ENCODE measurements at regions not wholly inside any gene's neighbourhood (a gene's known extent, or its start where the extent isn't known, plus 50 kb on each side); places are given as distances from the start of the nearest gene placed in this dataset.

DNA sequence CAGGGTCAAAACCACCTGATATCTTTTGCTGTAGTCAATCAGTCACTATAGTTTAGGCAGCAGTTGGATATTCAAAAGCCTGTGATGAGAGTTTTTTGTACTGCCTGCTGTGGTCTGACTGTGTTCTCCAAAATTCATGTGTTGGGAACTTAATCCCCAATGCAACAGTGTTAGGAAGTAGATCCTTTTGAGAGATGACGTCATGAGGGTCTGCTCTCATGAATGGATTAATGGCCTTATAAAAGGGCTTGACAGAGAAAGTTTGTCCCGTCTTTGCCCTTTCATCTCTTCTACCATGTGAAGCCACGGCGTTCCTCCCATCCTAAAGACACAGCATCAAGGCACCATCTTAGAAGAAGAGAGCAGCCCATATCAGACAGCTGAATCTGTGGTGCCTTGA, 50.8 kb upstream of the PDE3A start:
- no peaks in the 10 kb centered on the region for H3K4me1 ChIP-seq (ENCODE audit: control insufficient read depth in 1 of 2, insufficient read depth in 2 of 2, low read length in 2 of 2)
- H3K36me3 ChIP-seq (ENCODE audit: control insufficient read depth in 1 of 2, insufficient read depth in 2 of 2, low read length in 2 of 2): no peaks in the 10 kb centered on the region
- H3K9me3 ChIP-seq (ENCODE audit: control insufficient read depth in 1 of 2, low read length in 2 of 2): no peaks in the 10 kb centered on the region
- no peak overlapping the region for H3K27ac ChIP-seq (ENCODE audit: low read length)
- no peaks in the 10 kb centered on the region for H3K27me3 ChIP-seq (ENCODE audit: low read depth, low read length)
- no peak overlapping the region for H3K4me3 ChIP-seq (ENCODE audit: low read depth in 1 of 2, low read length in 2 of 2)

Measured in muscle layer of duodenum (tissue), 2 donors.